Epithelial cell of esophagus (primary cell): ENCODE measurements at regions not wholly inside any gene's neighbourhood (a gene's known extent, or its start where the extent isn't known, plus 50 kb on each side); places are given as distances from the start of the nearest gene placed in this dataset.
"Not testable (repeated sequence)": the region's sequence is repeated elsewhere in the genome, so short reads cannot be mapped to it uniquely, and the experiment has no call there.

Experiments used
- DNase-seq: peaks from one replicate; pipeline ENCODE4 v3.0.0; 2010; ENCODE audit warnings: low read depth
- H3K4me3 ChIP-seq: 2 replicates; pipeline ENCODE4 v1.5.1; 2011; ENCODE audit warnings: mild to moderate bottlenecking, low read length, control low read depth
- TF ChIP-seq, protein P1 (sequence below): IDR thresholded peaks from 2 replicates; pipeline ENCODE4 v1.5.1; 2011; ENCODE audit warnings: low read depth, mild to moderate bottlenecking, low read length, control low read depth, inconsistent platforms; ENCODE audit not compliant: insufficient read depth; ENCODE audit errors: missing control alignments

DNA sequence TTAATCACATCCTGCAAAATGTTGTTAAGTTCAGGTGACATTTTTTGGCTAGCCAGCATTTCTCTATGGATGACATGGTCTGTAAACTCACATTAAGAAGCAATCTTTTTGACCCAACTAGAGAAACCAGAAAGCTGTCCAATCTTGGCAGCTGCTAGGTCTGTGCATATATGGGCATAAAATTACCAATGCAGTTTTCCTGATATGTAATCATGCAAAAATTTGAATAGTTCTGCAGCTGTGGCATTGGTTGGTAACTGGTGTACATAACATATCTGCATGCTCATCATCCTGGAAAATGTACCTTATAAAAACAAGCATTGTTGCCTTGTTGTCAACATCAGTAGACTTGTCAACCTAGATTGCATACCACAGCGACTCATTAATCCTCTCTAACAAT is 620.0 kb upstream of the LRFN5 start:
- TF ChIP-seq, protein P1, sequence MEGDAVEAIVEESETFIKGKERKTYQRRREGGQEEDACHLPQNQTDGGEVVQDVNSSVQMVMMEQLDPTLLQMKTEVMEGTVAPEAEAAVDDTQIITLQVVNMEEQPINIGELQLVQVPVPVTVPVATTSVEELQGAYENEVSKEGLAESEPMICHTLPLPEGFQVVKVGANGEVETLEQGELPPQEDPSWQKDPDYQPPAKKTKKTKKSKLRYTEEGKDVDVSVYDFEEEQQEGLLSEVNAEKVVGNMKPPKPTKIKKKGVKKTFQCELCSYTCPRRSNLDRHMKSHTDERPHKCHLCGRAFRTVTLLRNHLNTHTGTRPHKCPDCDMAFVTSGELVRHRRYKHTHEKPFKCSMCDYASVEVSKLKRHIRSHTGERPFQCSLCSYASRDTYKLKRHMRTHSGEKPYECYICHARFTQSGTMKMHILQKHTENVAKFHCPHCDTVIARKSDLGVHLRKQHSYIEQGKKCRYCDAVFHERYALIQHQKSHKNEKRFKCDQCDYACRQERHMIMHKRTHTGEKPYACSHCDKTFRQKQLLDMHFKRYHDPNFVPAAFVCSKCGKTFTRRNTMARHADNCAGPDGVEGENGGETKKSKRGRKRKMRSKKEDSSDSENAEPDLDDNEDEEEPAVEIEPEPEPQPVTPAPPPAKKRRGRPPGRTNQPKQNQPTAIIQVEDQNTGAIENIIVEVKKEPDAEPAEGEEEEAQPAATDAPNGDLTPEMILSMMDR: no peak
- DNase-seq: no peak
- no peak overlapping the region for H3K4me3 ChIP-seq

DNA sequence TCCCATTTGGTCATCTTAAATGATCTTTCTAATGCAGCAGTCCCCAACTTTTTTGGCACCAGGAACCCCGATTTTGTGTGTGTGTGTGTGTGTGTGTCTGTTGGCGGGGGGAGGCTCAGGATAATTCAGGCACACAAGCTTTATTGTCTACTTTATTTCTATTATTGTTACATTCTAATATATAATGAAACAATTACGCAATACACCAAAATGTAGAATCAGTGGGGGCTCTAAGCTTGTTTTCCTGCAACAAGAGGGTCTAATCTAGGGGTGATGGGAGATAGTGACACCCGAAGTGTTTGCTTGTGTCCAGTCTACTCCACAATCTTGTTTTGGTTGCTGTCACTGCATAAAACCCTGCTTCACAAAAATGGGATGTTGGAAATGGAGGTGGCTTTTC is 621.1 kb upstream of the LRFN5 start:
- H3K4me3 ChIP-seq: no peak overlapping the region
- DNase-seq: no peak
- TF ChIP-seq, protein P1: no peak

GRCh38 chr14:40983604-40984003 is 623.1 kb upstream of the LRFN5 start:
- TF ChIP-seq, protein P1: no peak
- no peak for DNase-seq
- no peak overlapping the region for H3K4me3 ChIP-seq

DNA sequence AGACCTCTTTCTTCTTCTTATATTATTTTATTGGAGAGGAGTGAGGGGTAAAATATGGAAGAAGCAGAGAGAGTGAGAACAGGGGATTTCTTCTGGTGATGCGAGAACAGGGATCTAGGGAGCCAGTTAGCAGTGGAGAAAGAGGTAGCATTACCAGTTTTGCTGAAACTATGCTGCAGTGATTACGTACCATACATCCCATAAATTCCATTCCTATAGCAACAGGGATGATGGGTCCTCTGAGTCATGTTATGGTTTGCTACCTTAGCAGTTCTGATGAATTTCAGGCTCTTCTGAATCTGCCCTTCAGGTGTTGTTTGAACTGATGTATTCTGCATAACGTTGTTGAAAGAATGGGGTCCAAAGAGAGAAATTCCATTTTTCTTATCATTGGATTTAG is 625.4 kb upstream of the LRFN5 start:
- peak; percentile 65 for DNase-seq
- TF ChIP-seq, protein P1: no peak
- H3K4me3 ChIP-seq: no peak overlapping the region

- not testable (repeated sequence) for H3K4me3 ChIP-seq, DNase-seq
These were observed 646.4 kb upstream of the LRFN5 start for GRCh38 chr14:40960257-40960656.

GRCh38 chr14:40955131-40955505 is 651.6 kb upstream of the LRFN5 start:
- TF ChIP-seq, protein P1: no peak
- H3K4me3 ChIP-seq: peak overlapping the region; percentile 32

GRCh38 chr14:40954448-40955130 is 652.1 kb upstream of the LRFN5 start:
- H3K4me3 ChIP-seq: peak overlapping the region; percentile 32
- not testable (repeated sequence) for DNase-seq

More at GRCh38 chr14:40955131-40955505, 651.6 kb upstream of the LRFN5 start:
- DNase-seq: no peak

- no peak for DNase-seq
- TF ChIP-seq, protein P1: no peak
- H3K4me3 ChIP-seq: no peak overlapping the region
These were observed 662.2 kb upstream of the LRFN5 start for GRCh38 chr14:40944521-40944920.
